ENCODE measurements at regions not wholly inside any gene's neighbourhood (a gene's known extent, or its start where the extent isn't known, plus 50 kb on each side); places are given as distances from the start of the nearest gene placed in this dataset.

DNA sequence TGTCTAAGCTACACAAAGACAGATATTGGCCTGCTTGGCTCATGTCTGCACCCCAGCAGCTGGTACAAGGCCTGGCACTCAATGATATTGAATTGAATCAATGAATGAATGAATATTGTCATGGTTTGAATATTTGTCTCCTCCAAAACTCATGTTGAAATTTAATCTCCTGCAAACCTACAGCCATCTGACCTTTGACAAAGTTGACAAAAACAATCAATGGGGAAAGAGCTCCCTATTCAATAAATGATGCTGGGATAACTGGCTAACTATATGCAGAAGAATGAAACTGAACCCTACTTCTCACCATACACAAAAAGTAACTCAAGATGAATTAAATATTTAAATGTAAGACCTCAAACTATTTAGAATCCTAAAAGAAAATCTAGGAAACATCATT is 144.7 kb downstream of the CYP26A1 start:
- TF ChIP-seq POLR2AphosphoS5 (IDR thresholded peaks at IDR 0.05; ENCODE audit: low read depth, low read length): no peak
- no peak for TF ChIP-seq POLR2A (IDR thresholded peaks at IDR 0.05; ENCODE audit: borderline replicate concordance, extremely low read depth, insufficient read depth, insufficient read length)

Data from HCT116 (cell line).